Limb (tissue), 2 donors: ENCODE measurements at regions not wholly inside any gene's neighbourhood (a gene's known extent, or its start where the extent isn't known, plus 50 kb on each side); places are given as distances from the start of the nearest gene placed in this dataset.
"Not testable (repeated sequence)": the region's sequence is repeated elsewhere in the genome, so short reads cannot be mapped to it uniquely, and the experiment has no call there.

Source experiments
- DNase-seq, 2 donors: peaks; one replicate each; pipeline ENCODE4 v3.0.0-alpha.2; 2016; ENCODE audit errors: extremely low spot score in 2 of 2

- no peak for DNase-seq
Observed at GRCh38 chr2:200101922-200102321, 146.5 kb downstream of the MAIP1 start.

DNA sequence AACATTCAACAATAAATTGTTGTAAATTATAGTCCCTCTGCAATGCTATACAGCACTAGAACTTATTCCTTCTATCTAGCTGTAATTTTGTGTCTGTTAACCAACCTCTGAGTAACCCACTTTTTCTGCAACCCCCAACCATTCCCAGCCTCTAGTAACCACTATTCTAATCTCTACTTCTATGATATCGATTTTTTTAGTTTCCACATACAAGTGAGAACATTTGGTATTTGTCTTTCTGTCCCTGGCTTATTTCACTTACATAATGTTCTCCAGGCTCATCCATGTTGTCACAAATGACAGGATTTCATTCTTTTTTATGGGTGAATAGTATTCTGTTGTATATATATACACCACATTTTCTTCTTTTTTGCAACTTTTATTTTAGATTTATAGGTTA, 147.6 kb downstream of the MAIP1 start:
- DNase-seq = no peak

DNA sequence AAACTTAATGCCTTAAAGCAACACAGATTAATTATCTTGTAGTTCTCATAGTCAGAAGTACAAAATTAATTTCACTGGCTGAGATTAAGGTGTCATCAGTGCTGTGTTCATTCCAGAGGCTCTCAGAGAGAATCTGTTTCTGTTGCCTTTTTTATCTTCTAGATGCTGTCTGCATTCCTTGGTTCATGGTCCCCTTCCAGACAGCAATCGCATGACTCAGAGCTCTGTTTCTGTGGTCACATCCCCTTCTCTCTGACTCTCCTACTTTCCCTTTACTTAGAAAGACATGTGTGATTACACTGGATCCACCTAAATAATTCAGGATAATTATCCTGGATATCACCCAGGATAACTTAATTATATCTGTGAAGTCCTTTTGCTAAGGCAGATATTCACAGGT, 148.6 kb downstream of the MAIP1 start:
- no peak for DNase-seq

DNA sequence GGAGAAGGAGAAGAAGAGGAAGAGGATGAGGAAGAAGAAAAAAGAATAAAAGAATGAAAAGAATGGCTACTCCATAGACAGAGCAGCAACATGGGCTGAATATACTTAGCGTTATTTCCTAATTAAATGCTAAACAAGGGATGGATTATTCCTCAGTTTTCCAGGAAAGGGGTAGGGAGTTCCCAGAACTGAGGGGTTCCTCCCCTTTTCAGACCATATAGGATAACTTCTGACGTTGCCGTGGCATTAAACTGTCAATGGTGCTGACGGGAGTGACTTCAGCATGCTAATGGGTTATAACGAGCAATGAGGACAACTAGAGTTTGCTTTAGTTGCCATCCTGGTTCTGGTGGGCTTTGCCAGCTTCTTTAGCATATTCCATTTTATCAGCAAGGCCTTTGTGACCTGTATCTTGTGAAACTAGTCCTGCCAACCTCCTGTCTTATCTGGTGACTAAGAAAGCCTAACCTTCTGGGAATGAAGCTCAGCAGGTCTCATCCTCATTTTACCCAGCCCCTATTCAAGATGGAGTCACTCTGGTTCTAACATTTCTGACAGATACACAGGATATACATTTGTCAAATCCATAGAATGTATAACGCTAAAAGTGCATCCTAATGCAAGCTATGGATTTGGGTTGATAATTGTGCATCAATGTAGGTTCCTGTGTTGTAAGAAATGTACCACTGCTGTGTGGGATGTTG, 152.3 kb downstream of the MAIP1 start:
- DNase-seq = no peak

DNA sequence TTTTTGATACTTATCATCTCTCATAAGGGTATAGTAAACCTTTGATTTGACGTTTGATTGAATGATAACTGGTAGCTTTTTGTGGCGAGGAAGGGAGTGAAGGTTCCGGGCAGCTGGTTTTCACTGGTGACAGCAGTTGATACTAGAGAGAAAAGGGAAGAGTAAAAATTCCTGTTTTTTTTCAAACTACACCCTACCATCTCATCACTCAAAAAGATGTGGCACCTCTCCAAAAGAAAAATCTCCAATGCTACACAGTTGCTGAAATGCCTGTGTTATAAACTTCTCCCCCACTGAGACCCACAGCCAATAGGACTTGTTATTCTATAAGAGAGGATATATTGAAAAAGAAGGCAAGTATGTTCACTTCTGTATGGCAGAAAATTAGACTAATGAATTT, 154.0 kb downstream of the MAIP1 start:
- DNase-seq = no peak

GRCh38 chr2:200110381-200110780, 155.0 kb downstream of the MAIP1 start:
- no peak for DNase-seq

DNA sequence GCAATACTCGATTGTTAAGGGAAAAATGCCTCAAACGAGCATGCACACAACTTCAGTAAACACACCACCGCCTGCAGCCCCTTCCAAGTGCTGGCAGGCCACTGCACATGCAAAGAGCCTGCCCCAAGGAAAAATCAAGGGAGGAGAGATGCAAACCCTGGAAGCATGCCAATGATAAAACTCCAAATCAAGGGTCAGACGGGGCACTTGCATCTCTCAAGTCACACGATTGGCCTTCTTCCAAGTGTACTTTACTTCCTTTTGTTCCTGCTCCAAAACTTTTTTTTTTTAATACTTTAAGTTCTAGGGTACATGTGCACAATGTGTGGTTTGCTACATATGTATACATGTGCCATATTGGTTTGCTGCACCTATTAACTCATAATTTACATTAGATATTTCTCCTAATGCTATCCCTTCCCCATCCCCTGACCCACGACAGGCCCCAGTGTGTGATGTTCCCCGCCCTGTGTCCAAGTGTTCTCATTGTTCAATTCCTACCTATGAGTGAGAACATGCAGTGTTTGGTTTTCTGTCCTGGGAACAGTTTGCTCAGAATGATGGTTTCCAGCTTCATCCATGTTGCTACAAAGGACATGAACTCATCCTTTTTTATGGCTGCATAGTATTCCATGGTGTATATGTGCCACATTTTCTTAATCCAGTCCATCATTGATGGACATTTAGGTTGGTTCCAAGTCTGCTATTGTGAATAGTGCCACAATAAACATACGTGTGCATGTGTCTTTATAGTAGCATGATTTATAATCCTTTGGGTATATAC, 157.8 kb downstream of the MAIP1 start:
- DNase-seq = not testable (repeated sequence)

GRCh38 chr2:200119236-200119635, 163.9 kb downstream of the MAIP1 start:
- DNase-seq = no peak

GRCh38 chr2:200121931-200122330, 166.5 kb downstream of the MAIP1 start:
- DNase-seq = no peak

- DNase-seq = no peak
Observed at GRCh38 chr2:200122683-200123082, 167.3 kb downstream of the MAIP1 start.

DNA sequence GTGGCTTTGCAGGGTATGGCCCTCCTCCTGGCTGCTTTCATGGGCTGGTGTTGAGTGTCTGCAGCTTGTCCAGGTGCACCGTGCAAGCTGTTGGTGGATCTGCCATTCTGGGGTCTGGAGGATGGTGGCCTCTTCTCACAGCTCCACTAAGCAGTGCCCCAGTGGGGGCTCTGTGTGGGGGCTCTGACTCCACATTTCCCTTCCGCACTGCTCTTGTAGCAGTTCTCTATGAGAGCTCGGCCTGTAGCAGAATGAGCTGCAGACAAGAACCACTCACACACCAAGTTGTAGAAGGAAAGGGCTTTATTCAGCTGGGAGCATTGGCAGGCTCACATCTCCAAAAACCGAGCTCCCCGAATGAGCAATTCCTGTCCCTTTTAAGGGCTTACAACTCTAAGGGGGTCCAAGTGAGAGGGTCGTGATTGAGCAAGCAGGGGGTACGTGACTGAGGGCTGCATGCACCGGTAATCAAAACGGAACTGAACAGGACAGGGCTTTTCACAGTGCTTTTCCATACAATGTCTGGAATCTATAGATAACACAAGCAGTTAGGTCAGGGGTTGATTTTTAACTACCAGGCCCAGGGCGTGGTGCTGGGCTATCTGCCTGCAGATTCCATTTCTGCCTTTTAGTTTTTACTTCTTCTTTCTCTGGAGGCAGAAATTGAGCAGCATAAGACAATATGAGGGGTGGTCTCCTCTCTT, 169.4 kb downstream of the MAIP1 start:
- not testable (repeated sequence) for DNase-seq

GRCh38 chr2:200125444-200126284, 170.3 kb downstream of the MAIP1 start:
- DNase-seq = no peak

GRCh38 chr2:200126285-200126670, 170.9 kb downstream of the MAIP1 start:
- not testable (repeated sequence) for DNase-seq

DNA sequence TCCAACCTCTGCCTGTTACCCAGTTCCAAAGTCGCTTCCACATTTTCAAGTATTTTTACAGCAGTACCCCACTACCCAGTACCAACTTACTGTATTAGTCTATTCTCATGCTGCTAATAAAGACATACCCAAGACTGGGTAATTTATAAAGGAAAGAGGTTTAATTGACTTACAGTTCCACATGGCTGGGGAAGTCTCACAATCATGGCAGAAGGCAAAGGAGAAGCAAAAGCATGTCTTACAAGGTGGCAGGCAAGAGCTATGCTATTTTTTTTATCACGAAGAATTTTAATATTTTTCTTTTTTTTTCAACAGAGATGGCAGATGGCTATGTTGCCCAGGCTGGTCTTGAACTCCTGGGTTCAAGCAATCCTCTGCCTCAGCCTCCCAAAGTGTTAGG, 171.3 kb downstream of the MAIP1 start:
- not testable (repeated sequence) for DNase-seq

GRCh38 chr2:200127848-200128247, 172.5 kb downstream of the MAIP1 start:
- DNase-seq = no peak

GRCh38 chr2:200128296-200128695, 172.9 kb downstream of the MAIP1 start:
- peak in 1 of 2 donors; percentile 79 for DNase-seq

GRCh38 chr2:200129721-200130462, 174.5 kb downstream of the MAIP1 start:
- DNase-seq = no peak

DNA sequence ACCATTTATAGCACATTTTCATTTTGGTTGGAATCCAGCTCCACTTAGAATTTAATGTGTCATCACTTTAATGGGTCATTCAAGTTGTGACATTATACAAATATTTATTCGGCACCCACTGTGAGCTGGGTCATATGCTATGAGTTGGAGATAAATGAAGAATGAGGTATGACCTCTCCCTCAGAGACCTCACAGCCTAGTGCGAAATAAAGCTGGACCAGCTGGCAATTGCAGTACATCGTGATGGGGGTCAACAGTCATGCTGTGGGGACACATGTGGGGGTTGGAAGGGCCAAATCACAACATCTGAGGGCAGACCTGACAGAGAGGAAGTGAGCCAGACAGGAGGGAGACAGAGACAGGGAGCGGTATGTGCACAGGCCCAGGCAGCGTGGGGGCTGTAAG, 175.4 kb downstream of the MAIP1 start:
- no peak for DNase-seq

GRCh38 chr2:200131307-200131706, 175.2 kb upstream of the SPATS2L start:
- DNase-seq = no peak

GRCh38 chr2:200135082-200135481, 171.4 kb upstream of the SPATS2L start:
- DNase-seq = no peak

DNA sequence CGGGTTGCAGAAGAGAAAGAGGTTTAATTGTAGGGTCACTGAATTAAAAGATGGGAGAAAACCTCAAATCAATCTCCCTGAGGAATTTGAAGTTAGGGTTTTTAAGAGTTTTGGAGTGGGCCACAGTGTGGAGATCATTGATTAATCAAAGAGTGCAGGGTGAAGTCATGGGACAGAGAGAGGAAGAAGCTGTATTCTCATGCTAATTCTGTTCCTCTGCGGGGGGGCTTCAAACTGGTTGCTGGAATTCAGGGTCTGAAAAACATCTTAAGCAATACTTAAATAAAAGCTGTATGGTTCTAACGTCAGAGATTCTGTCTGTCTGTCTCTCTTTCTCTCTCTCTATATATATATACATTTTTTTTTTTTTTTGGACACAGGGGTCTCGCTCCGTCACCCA, 169.8 kb upstream of the SPATS2L start:
- DNase-seq = no peak
